Loucy (cell line): ENCODE measurements at regions not wholly inside any gene's neighbourhood (a gene's known extent, or its start where the extent isn't known, plus 50 kb on each side); places are given as distances from the start of the nearest gene placed in this dataset.

Source experiments
- CTCF ChIP-seq: fragments of 200-600 bp; sonication (generic); conservative IDR thresholded peaks from 2 replicates; pipeline ENCODE4 v1.5.1; 2014; ENCODE audit warnings: mild to moderate bottlenecking, antibody characterized with exemption, low read length
- EZH2phosphoT487 ChIP-seq: fragments of 200-600 bp; IDR thresholded peaks from 2 replicates; pipeline ENCODE4 v1.6.1; 2018; ENCODE audit warnings: antibody characterized with exemption, mild to moderate bottlenecking, moderate library complexity, borderline replicate concordance

GRCh38 chr11:98115873-98116272 lies 904.9 kb upstream of the CNTN5 start:
- TF ChIP-seq CTCF (no peak), EZH2phosphoT487 (no peak)
